NCI-H146 (cell line): ENCODE measurements at regions not wholly inside any gene's neighbourhood (a gene's known extent, or its start where the extent isn't known, plus 50 kb on each side); places are given as distances from the start of the nearest gene placed in this dataset.

Source experiments
- DNase-seq: peaks from one replicate; lab custom pipeline; 2025; lab: John Stamatoyannopoulos, UW

DNA sequence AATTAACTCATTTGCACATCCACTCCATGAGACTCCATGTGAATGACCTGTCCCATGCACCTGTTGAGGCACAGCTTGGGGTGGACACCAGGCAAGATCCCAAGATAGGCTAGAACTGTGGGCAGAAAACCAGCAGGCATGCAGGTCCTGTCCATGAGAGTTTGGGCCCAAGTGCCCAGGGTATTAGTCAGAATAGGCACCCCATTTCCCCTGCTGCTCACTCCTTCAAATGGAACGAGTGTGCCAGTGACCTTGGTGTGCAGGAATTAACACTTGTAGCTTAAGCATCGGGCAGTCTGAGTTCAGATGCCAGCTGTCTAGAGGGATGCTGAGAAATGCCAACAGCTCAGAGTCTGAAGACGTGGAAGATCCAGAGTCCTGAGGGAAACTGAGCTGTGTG is 254.1 kb upstream of the GLI3 start:
- no peak for DNase-seq

DNA sequence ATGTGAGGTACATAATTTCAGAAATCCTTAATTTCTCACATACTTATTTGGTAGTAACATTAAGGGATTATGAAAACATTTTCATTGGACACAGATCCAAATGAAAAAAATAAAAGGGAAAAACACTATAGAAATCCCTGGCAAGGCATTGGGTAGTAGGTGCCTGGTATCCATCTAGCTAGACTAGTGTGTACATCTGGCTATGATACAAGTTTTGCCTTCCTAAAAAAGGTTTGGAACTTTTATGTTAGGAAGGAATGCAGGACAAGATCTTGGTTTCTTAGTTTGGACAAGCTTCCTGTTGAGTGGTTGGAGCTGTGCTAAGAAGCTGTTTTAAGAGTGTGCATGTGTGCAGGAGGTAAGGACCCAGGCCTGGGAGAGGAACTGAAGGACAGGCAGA is 252.3 kb upstream of the GLI3 start:
- no peak for DNase-seq

DNA sequence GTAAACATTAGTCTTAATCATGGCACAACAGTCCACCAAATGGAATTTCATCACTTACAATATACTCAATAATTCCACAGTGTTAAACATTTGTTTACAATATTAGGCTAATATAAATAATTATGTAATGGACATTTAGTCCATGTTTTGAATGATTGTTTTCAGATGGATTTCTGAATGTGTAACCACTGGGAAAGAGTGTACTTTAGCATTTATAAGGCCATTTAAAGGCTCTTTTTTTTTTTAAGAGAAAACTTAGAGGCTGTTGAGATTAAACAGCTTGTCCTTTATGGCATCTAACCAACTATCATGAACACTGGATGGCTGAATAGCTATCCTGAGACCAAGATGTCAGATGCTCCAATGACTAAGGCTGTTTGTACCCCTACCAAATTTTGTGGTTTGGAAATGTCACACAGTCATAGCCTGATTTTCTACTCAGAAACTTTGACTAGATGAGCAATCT is 248.3 kb upstream of the GLI3 start:
- DNase-seq, result no peak

- no peak for DNase-seq
These were observed 246.9 kb upstream of the GLI3 start for GRCh38 chr7:42483886-42484285.

DNA sequence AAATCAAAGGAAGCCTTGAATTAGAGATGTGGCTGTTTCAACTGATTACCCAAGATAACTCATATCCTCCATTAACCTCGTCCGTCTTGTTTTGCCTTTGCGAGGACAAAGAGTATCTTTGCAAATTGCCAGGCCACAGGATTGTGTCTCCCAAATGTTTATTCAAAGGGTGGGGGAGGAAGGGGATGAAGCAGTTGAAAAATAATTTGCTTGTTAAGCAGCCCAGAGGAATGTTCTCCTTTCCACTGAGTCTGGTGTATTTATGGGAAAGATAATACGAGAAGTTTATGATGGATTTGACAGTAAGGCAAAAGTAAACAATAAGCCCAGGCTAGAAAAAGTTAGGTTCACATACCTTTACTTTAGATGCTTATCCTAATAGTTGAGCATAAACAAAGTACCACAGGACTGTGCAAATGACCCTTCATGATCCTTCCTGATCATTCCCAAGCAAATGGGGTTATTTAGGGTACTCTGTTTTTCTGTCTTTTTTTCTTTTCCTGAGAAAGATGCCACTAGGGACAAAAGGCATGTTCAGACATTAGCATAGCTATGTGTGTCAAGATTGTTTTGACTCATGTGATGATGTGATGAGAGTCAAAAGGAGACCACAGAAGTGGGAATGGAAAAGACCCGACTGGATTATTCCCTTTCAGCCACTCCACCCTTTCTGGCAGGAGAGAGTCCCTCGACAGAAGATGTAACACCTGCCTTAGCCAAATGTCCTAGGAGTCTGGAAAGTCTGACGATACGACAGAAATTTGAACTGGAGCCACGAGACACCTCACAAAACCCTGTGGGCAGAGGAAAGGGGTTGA is 243.0 kb upstream of the GLI3 start:
- DNase-seq, result no peak

GRCh38 chr7:42479452-42479815 is 242.4 kb upstream of the GLI3 start:
- no peak for DNase-seq

DNA sequence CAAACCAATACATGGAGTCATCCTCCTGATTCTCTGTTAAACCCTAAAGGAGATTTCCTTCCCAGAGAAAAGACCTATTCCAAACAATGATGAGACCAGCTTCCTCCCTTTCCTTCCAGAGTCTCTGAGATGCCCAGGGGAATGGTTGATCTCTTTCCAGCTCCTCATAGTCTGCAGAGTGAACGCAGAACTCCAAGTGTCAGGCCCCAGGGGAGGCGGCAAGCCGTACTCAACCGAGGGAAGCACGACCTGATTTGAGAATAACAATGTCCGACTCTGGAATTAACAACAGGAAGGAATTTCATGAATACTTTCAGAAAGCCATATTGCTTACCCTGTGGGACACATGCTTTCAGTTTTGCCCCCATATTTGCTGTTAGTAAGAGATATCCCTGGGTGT is 241.7 kb upstream of the GLI3 start:
- no peak for DNase-seq

- DNase-seq, result no peak
These were observed 239.2 kb upstream of the GLI3 start for GRCh38 chr7:42476255-42476654.

DNA sequence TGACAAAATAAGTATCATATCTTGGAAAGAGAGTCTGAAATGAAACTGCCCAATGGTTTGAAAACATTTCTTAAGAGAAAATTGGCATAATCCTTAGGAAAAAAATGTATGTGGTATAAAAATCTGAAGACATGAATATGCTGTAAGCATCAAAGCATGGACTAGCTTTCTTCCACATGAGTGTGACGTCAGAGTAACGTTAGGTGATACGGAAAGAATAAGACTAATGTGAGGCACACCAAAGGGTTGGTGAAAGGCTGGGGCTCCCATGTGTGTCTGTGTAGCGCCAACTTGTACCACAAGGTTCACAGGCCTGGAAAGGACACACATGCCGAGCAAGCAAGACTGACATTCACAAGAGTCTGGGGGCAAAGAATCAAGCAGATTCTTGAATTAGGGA is 238.1 kb upstream of the GLI3 start:
- no peak for DNase-seq

- DNase-seq, result no peak
These were observed 236.1 kb upstream of the GLI3 start for GRCh38 chr7:42473099-42473498.

DNA sequence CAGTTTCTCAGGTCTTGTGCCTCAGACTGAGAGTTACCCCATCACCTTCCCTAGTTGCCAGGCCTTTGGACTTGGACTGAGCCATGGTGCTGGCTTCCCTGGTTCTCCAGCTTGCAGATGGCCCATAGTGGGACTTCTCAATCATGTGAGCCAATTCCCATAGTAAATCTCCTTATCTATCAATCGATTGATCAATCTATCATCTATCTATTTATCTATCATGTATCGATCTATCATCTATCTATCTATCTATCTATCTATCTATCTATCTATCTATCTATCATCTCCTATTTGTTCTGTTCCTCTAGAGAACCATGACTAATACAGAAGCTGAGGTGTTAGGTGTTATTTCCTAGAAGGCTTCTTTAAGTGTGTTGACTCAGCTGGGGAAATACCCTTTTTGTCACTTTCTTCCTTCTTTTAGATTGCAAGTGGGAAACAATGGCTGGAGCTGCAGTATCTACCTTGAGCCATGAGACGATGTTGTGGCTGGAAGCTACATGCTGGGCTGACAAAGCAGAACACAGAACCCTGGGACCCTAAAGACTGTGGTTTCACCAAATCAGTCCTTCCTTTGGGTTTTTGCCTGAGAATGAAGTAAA is 234.7 kb upstream of the GLI3 start:
- no peak for DNase-seq

GRCh38 chr7:42469341-42469740 is 232.3 kb upstream of the GLI3 start:
- no peak for DNase-seq

DNA sequence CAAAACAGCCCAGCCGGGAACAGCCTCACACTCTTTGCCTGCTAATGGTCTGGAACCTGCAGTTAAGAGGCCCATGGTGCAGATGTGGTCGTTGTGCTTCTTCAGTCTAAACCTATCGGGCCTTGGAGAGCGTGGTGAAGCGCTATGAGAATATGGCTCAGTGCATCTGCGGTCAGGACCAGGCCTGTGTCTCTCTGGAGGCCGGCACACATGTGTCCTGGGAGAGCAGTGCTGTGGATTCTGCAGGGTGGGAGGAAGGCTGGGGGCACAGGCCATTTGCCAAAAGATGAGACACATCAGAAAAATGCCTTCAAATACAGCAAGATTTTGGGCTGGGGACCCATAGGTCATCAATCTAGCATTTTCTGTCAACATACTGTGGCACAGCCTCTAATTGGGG is 231.5 kb upstream of the GLI3 start:
- DNase-seq, result no peak

GRCh38 chr7:42461537-42461936 is 224.5 kb upstream of the GLI3 start:
- no peak for DNase-seq

DNA sequence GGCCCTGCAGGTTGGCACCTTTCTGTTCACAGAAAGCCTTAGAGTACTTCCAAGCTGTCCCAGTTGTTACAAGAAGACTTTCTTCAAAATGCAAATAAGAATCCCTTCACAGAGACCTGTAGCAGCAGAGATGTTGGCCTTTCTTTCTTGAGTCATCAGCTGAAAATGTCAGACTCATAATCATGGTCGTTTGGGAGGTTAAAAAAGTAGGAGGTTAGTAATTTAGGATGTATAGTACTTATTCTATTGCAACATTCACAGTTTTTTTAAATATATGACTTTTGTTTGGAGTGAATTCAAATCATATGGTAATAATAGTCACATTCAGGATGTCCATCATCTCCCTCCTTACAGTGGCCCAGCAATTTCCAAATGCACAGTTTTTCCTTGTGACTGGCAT is 223.9 kb upstream of the GLI3 start:
- DNase-seq, result no peak

- no peak for DNase-seq
These were observed 223.1 kb upstream of the GLI3 start for GRCh38 chr7:42460148-42460547.

DNA sequence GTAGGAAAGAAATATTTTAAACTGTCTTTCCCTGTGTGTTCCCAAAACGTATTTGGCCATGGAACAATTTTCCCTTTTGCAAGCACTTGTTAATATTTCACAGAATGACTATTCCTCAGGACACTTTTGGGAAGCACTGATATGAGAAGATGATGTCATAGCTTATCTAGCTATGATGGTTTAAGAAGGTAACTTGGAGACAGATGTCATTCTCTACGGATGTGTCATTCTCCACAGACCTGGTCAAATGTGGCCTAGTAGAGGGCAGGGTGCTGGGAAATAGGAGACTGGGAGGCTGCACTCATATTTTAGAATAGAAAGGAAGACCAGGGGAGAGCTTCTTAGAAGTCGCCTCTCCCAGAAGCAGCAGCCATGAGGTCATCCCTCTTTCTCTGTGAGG is 220.7 kb upstream of the GLI3 start:
- no peak for DNase-seq

GRCh38 chr7:42456756-42457276 is 219.8 kb upstream of the GLI3 start:
- DNase-seq, result no peak

DNA sequence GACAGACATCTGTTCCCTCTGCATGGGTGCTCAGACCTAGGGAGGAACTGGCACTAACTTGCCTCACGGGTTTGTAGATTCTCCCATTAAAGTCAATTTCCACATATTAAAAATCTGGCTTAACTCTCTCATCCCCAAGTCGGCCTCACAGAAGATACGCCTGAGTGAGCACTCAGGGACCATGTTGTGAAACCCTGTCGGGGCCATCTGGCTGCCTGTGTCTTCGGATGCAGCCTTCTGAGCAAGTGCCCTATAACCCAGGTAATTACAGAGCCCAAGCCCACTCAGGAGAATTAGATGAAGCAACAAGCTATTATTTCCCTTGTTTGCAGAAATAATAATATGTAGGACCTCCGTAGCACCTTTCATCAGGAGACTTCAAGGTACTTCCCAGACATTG is 219.3 kb upstream of the GLI3 start:
- DNase-seq, result no peak

DNA sequence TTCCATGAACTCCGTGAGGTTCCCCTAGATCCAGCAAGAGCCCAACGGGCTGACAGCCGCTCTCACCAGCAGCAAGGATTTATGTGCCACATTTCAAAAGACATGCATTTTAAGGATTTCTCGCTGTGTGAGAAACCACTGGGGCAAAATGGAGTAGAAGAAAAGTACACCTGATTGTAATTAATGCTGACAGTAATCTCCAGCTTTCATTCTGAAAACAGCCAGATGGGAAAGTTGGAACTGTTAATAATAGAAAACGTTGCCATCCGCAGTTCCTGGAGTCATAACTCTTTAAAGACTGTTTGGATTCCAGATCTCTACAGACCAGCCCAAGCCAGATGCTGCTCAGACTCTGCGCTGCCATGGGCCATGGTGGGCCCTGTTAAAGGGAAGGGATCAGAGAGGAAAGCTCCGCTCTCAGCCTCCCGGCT is 216.9 kb upstream of the GLI3 start:
- DNase-seq, result no peak

DNA sequence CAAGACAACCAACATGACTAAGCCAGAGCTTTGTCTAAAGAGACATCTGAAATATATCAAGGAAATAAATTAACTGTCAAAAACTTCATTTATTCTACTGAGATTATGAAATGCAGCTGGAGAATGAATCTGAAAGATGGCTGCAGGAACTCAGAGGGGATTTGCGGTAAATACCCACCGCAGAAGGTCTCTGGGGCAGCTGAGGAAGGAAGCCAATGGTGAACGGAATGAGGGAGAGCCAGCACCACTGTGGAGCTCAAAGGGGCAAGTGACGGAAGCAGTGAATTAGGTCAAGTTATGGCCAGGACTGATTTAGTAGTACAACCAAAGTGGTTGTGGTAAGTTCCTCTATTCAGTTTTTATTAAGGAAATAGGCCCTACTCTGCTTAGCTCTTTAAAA is 215.3 kb upstream of the GLI3 start:
- DNase-seq, result no peak

DNA sequence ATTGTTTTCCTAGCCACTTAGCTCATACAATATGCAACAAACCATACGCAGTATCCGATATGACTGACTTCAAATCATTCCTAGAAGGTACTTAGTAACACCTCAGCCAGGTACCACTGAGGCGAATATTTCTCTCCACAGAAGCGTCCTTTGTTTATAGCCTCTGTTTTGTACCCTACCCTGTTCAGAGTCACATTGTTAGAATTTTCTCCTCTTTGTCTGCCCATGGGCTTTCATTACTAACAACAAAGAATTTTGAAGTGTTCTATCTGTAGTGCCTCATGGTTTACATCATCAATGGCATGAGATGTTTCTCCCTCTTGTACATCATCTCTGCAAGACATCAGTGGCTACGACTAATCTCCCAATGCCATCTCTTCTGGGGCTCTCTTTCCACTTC is 212.4 kb upstream of the GLI3 start:
- no peak for DNase-seq

DNA sequence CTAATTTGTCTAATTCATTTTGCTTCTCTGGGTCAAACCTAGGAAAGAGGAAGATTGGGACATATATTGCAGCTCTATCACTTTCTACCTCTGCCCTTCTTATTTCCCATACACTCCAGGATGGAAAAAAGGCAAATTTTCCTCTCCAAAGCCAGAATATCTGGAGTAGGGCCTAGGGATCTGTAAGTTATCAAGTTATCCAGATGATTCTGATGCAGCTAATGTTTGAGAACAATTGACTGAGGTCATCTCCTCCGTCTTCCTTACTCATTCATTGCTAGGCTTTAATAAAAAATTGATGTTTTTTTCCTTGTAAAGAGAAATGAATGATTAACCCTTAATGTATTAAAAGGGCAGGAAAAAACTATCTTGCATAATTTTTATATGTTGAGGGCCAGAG is 211.9 kb upstream of the GLI3 start:
- DNase-seq, result no peak

DNA sequence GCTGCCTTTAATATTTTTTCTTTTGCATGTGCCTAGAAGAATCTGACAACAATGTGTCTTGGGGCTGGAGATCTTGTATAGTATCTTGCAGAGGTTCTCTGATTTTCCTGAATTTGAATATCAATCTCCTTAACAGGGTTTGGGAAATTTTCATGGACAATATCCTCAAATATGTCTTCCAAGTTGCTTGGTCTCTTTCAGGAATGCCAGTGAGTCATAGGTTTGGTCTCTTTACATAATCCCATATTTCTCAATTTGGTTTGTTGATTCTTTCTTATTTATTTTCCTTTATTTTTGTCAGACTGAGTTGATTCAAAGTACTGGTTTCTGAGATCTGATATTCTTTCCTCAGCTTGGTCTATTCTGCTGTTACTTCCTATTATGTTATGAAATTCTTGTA is 208.7 kb upstream of the GLI3 start:
- DNase-seq, result no peak
